NT2/D1 (cell line): ENCODE measurements at regions not wholly inside any gene's neighbourhood (a gene's known extent, or its start where the extent isn't known, plus 50 kb on each side); places are given as distances from the start of the nearest gene placed in this dataset.

Experiments
- DNase-seq: peaks from one replicate; pipeline ENCODE4 v3.0.0-alpha.2; 2011; ENCODE audit warnings: low read depth, low spot score
- H3K27me3 ChIP-seq: 2 replicates; pipeline ENCODE4 v1.6.0; 2011; ENCODE audit warnings: mild to moderate bottlenecking; ENCODE audit not compliant: insufficient read length, insufficient read depth
- H3K36me3 ChIP-seq: 2 replicates; pipeline ENCODE4 v1.6.1; 2011; ENCODE audit warnings: mild to moderate bottlenecking, low read length, mixed read lengths; ENCODE audit not compliant: insufficient read depth, insufficient read length
- H3K4me1 ChIP-seq: 2 replicates; pipeline ENCODE4 v1.5.1; 2011; ENCODE audit not compliant: insufficient read depth, insufficient read length
- H3K4me3 ChIP-seq: 2 replicates; pipeline ENCODE4 v1.5.1; 2011; ENCODE audit warnings: low read depth; ENCODE audit not compliant: insufficient read length
- H3K9ac ChIP-seq: 2 replicates; pipeline ENCODE4 v1.6.0; 2011; ENCODE audit warnings: low read depth; ENCODE audit not compliant: insufficient read length
- H3K9me3 ChIP-seq: 2 replicates; pipeline ENCODE4 v1.5.1; 2011; ENCODE audit warnings: mild to moderate bottlenecking, low read length; ENCODE audit not compliant: insufficient read depth
- SUZ12 ChIP-seq: IDR thresholded peaks from 2 replicates; pipeline ENCODE4 v1.6.1; 2011; ENCODE audit not compliant: insufficient read length, insufficient read depth; ENCODE audit errors: extremely low read depth
- YY1 ChIP-seq: IDR thresholded peaks from 2 replicates; pipeline ENCODE4 v1.6.1; 2011; ENCODE audit not compliant: insufficient read length, insufficient read depth
- ZNF274 ChIP-seq: IDR thresholded peaks from 2 replicates; pipeline ENCODE4 v1.6.1; 2011; ENCODE audit warnings: mild to moderate bottlenecking, low read depth, low read length

GRCh38 chr3:40837300-40837699 lies 312.5 kb downstream of the ZNF621 start:
- DNase-seq = no peak
- H3K27me3 ChIP-seq = no peaks in the 10 kb centered on the region
- no peak for TF ChIP-seq SUZ12
- TF ChIP-seq YY1 = no peak
- TF ChIP-seq ZNF274 = no peak
- H3K9me3 ChIP-seq = no peaks in the 10 kb centered on the region
- no peak overlapping the region for H3K9ac ChIP-seq
- no peaks in the 10 kb centered on the region for H3K4me1 ChIP-seq
- H3K36me3 ChIP-seq = no peaks in the 10 kb centered on the region
- no peak overlapping the region for H3K4me3 ChIP-seq

- peaks cover 13% of the 10 kb centered on the region for H3K9me3 ChIP-seq
- no peak overlapping the region for H3K9ac ChIP-seq
- H3K36me3 ChIP-seq = no peaks in the 10 kb centered on the region
- DNase-seq = no peak
- H3K4me1 ChIP-seq = peaks cover 3% of the 10 kb centered on the region
- H3K27me3 ChIP-seq = no peaks in the 10 kb centered on the region
- H3K4me3 ChIP-seq = no peak overlapping the region
- TF ChIP-seq ZNF274 (no peak), SUZ12 (no peak), YY1 (no peak)
Observed at GRCh38 chr3:40841131-40841530, 316.4 kb downstream of the ZNF621 start.

- Histone ChIP-seq H3K9ac (no peak overlapping the region), H3K4me3 (no peak overlapping the region), H3K4me1 (peaks cover 3% of the 10 kb centered on the region), H3K9me3 (peaks cover 17% of the 10 kb centered on the region), H3K36me3 (no peaks in the 10 kb centered on the region), H3K27me3 (no peaks in the 10 kb centered on the region)
- no peak for DNase-seq
- TF ChIP-seq ZNF274 (no peak), SUZ12 (no peak), YY1 (no peak)
Observed at GRCh38 chr3:40841570-40842109, 316.9 kb downstream of the ZNF621 start.

- H3K9me3 ChIP-seq = peaks cover 17% of the 10 kb centered on the region
- no peak for DNase-seq
- H3K27me3 ChIP-seq = no peaks in the 10 kb centered on the region
- TF ChIP-seq SUZ12 = no peak
- no peak for TF ChIP-seq ZNF274
- TF ChIP-seq YY1 = no peak
- peaks cover 5% of the 10 kb centered on the region for H3K4me1 ChIP-seq
- H3K36me3 ChIP-seq = no peaks in the 10 kb centered on the region
- H3K9ac ChIP-seq = no peak overlapping the region
- H3K4me3 ChIP-seq = no peak overlapping the region
Observed at GRCh38 chr3:40842714-40843113, 318.0 kb downstream of the ZNF621 start.

GRCh38 chr3:40843208-40843624 lies 318.5 kb downstream of the ZNF621 start:
- Histone ChIP-seq H3K4me3 (no peak overlapping the region), H3K9ac (no peak overlapping the region), H3K9me3 (peaks cover 17% of the 10 kb centered on the region), H3K4me1 (peaks cover 9% of the 10 kb centered on the region), H3K27me3 (no peaks in the 10 kb centered on the region), H3K36me3 (no peaks in the 10 kb centered on the region)
- DNase-seq = no peak
- TF ChIP-seq ZNF274 (no peak), SUZ12 (no peak), YY1 (no peak)

GRCh38 chr3:40843851-40844548 lies 319.2 kb downstream of the ZNF621 start:
- Histone ChIP-seq H3K36me3 (no peaks in the 10 kb centered on the region), H3K4me1 (peaks cover 10% of the 10 kb centered on the region), H3K27me3 (no peaks in the 10 kb centered on the region), H3K9ac (no peak overlapping the region), H3K4me3 (no peak overlapping the region), H3K9me3 (peaks cover 17% of the 10 kb centered on the region)
- TF ChIP-seq ZNF274 (no peak), YY1 (no peak), SUZ12 (no peak)
- no peak for DNase-seq

- Histone ChIP-seq H3K9ac (no peak overlapping the region), H3K27me3 (no peaks in the 10 kb centered on the region), H3K4me1 (peaks cover 10% of the 10 kb centered on the region), H3K4me3 (no peak overlapping the region), H3K36me3 (no peaks in the 10 kb centered on the region), H3K9me3 (peaks cover 17% of the 10 kb centered on the region)
- TF ChIP-seq ZNF274 = no peak
- no peak for DNase-seq
Observed at GRCh38 chr3:40844896-40845295, 320.1 kb downstream of the ZNF621 start.
